AG04450 (cell line): ENCODE measurements at regions not wholly inside any gene's neighbourhood (a gene's known extent, or its start where the extent isn't known, plus 50 kb on each side); places are given as distances from the start of the nearest gene placed in this dataset.

ENCODE experiments used
- CTCF ChIA-PET: fragments of 300-600, 350-600 bp; formaldehyde crosslinking; extraction: SDS; loops from one replicate; lab custom pipeline; 2022; ENCODE audit warnings: antibody characterized with exemption, inconsistent platforms; lab: Charles Lee
- POLR2A ChIA-PET: fragments of 350-600 bp; formaldehyde crosslinking; extraction: SDS; loops from one replicate; lab custom pipeline; 2021; ENCODE audit warnings: antibody characterized with exemption, inconsistent platforms; lab: Yijun Ruan, JAX
- DNase-seq: peaks from one replicate; pipeline ENCODE4 v3.0.0-alpha.2; 2011; ENCODE audit warnings: low read depth, low spot score
- H3K27ac ChIP-seq: one replicate; pipeline ENCODE4 v1.5.1; 2012; ENCODE audit warnings: low read depth, low read length, control low read depth
- H3K27me3 ChIP-seq: one replicate; pipeline ENCODE4 v1.6.0; 2012; ENCODE audit warnings: low read length; ENCODE audit not compliant: control insufficient read depth, insufficient read depth
- H3K4me3 ChIP-seq: 2 replicates; pipeline ENCODE4 v1.5.1; 2011; ENCODE audit warnings: mild to moderate bottlenecking, low read depth, low read length, control low read depth
- H3K9me3 ChIP-seq: 2 replicates; pipeline ENCODE4 v1.5.1; 2012; ENCODE audit warnings: low read length; ENCODE audit not compliant: control insufficient read depth, insufficient read depth
- CTCF ChIP-seq: IDR thresholded peaks from 2 replicates; pipeline ENCODE4 v1.5.1; 2011; ENCODE audit warnings: low read depth, low read length, control low read depth, inconsistent platforms

- H3K27me3 ChIP-seq: peaks cover 4% of the 10 kb centered on the region
- DNase-seq: no peak
- no peak for TF ChIP-seq CTCF
- peaks cover 13% of the 10 kb centered on the region for H3K9me3 ChIP-seq
- no peak overlapping the region for H3K27ac ChIP-seq
- ChIA-PET CTCF (no interaction called here), POLR2A (no interaction called here)
- no peak overlapping the region for H3K4me3 ChIP-seq
Measured at GRCh38 chr14:101199028-101199770, 295.7 kb upstream of the RTL1 start.

GRCh38 chr14:101200008-101200649 is 296.6 kb upstream of the RTL1 start:
- ChIA-PET CTCF (interaction anchor here (0.6 kb wide), 1 partner anchor 437 kb away, joined by 3 read pairs; no protein-coding TSS in a partner anchor), POLR2A (no interaction called here)
- H3K4me3 ChIP-seq: no peak overlapping the region
- H3K27ac ChIP-seq: no peak overlapping the region
- no peak for DNase-seq
- H3K9me3 ChIP-seq: peaks cover 13% of the 10 kb centered on the region
- TF ChIP-seq CTCF: no peak
- H3K27me3 ChIP-seq: peaks cover 2% of the 10 kb centered on the region

- DNase-seq: no peak
- no peak overlapping the region for H3K27ac ChIP-seq
- peaks cover 13% of the 10 kb centered on the region for H3K9me3 ChIP-seq
- CTCF ChIA-PET: interaction anchor here (0.6 kb wide), 1 partner anchor 436 kb away, joined by 3 read pairs; no protein-coding TSS in a partner anchor
- no peak for TF ChIP-seq CTCF
- no peak overlapping the region for H3K4me3 ChIP-seq
- peaks cover 2% of the 10 kb centered on the region for H3K27me3 ChIP-seq
- POLR2A ChIA-PET: no interaction called here
Measured at GRCh38 chr14:101200650-101201516, 297.4 kb upstream of the RTL1 start.

GRCh38 chr14:101201535-101202151 is 298.1 kb upstream of the RTL1 start:
- Histone ChIP-seq H3K9me3 (peaks cover 13% of the 10 kb centered on the region), H3K27me3 (no peaks in the 10 kb centered on the region), H3K27ac (no peak overlapping the region), H3K4me3 (no peak overlapping the region)
- DNase-seq: no peak
- TF ChIP-seq CTCF: no peak
- POLR2A ChIA-PET: no interaction called here
- CTCF ChIA-PET: no interaction called here
